H9 (cell line): ENCODE measurements at regions not wholly inside any gene's neighbourhood (a gene's known extent, or its start where the extent isn't known, plus 50 kb on each side); places are given as distances from the start of the nearest gene placed in this dataset.

ENCODE experiments used
- DNase-seq: peaks from one replicate; pipeline ENCODE4 v3.0.0-alpha.2; 2017
- H2AFZ ChIP-seq: one replicate; pipeline ENCODE4 v1.6.1; 2013; ENCODE audit warnings: mild to moderate bottlenecking, low read length, control low read depth, moderate library complexity
- H2AK5ac ChIP-seq: 2 replicates; pipeline ENCODE4 v1.6.1; 2013; ENCODE audit warnings: low read length, control low read depth, mixed read lengths; ENCODE audit not compliant: insufficient read length
- H2BK120ac ChIP-seq: one replicate; pipeline ENCODE4 v1.6.1; 2013; ENCODE audit warnings: low read depth, mild to moderate bottlenecking, low read length, control low read depth, inconsistent platforms; ENCODE audit not compliant: poor library complexity, severe bottlenecking
- H2BK12ac ChIP-seq: 2 replicates; pipeline ENCODE4 v1.6.1; 2013; ENCODE audit warnings: low read length, control low read depth, mixed read lengths, low read depth; ENCODE audit not compliant: insufficient read length
- H2BK15ac ChIP-seq: 2 replicates; pipeline ENCODE4 v1.6.1; 2013; ENCODE audit warnings: low read depth, low read length, control low read depth
- H2BK20ac ChIP-seq: one replicate; pipeline ENCODE4 v1.6.1; 2013; ENCODE audit warnings: low read depth, mild to moderate bottlenecking, low read length, control low read depth, inconsistent platforms; ENCODE audit not compliant: poor library complexity, severe bottlenecking
- H2BK5ac ChIP-seq: 2 replicates; pipeline ENCODE4 v1.6.1; 2013; ENCODE audit warnings: low read length, control low read depth, mixed read lengths; ENCODE audit not compliant: insufficient read length
- H3K14ac ChIP-seq: 2 replicates; pipeline ENCODE4 v1.6.1; 2013; ENCODE audit warnings: low read length, control low read depth; ENCODE audit not compliant: insufficient read depth
- H3K18ac ChIP-seq: 2 replicates; pipeline ENCODE4 v1.6.1; 2013; ENCODE audit warnings: low read depth, mild to moderate bottlenecking, mixed read lengths, low read length, control low read depth; ENCODE audit not compliant: insufficient read length
- H3K23ac ChIP-seq: 2 replicates; pipeline ENCODE4 v1.6.1; 2013; ENCODE audit warnings: low read length, control low read depth, mixed read lengths, low read depth; ENCODE audit not compliant: insufficient read length
- H3K23me2 ChIP-seq: 2 replicates; pipeline ENCODE4 v1.6.1; 2013; ENCODE audit warnings: low read depth, mild to moderate bottlenecking, mixed read lengths, low read length, control low read depth; ENCODE audit not compliant: insufficient read length, poor library complexity, severe bottlenecking
- H3K27ac ChIP-seq: 2 replicates; pipeline ENCODE4 v1.5.1; 2013; ENCODE audit warnings: low read length, control low read depth, mixed read lengths, low read depth; ENCODE audit not compliant: insufficient read length
- H3K27me3 ChIP-seq: 2 replicates; pipeline ENCODE4 v1.6.1; 2013; ENCODE audit warnings: low read length, control low read depth, inconsistent platforms; ENCODE audit not compliant: insufficient read depth
- H3K4ac ChIP-seq: 2 replicates; pipeline ENCODE4 v1.6.1; 2013; ENCODE audit warnings: low read depth, mild to moderate bottlenecking, control low read depth, inconsistent platforms, low read length, moderate library complexity
- H3K4me1 ChIP-seq: 2 replicates; pipeline ENCODE4 v1.6.1; 2013; ENCODE audit warnings: low read length, control low read depth, inconsistent platforms; ENCODE audit not compliant: insufficient read depth
- H3K4me2 ChIP-seq: 2 replicates; pipeline ENCODE4 v1.6.1; 2013; ENCODE audit warnings: low read length, control low read depth, mixed read lengths; ENCODE audit not compliant: insufficient read length, insufficient read depth
- H3K56ac ChIP-seq: 2 replicates; pipeline ENCODE4 v1.6.1; 2013; ENCODE audit warnings: low read depth, mild to moderate bottlenecking, mixed read lengths, low read length, control low read depth; ENCODE audit not compliant: insufficient read length
- H3K79me1 ChIP-seq: 2 replicates; pipeline ENCODE4 v1.6.1; 2013; ENCODE audit warnings: low read depth, mild to moderate bottlenecking, moderate library complexity, low read length, control low read depth, inconsistent platforms; ENCODE audit not compliant: insufficient read depth, poor library complexity, severe bottlenecking
- H3K79me2 ChIP-seq: 2 replicates; pipeline ENCODE4 v1.6.1; 2013; ENCODE audit warnings: low read length, control low read depth, inconsistent platforms; ENCODE audit not compliant: insufficient read depth
- H3K9ac ChIP-seq: 2 replicates; pipeline ENCODE4 v1.6.1; 2013; ENCODE audit warnings: low read length, control low read depth, mixed read lengths; ENCODE audit not compliant: insufficient read length; ENCODE audit errors: extremely low read depth
- H3K9me3 ChIP-seq: one replicate; pipeline ENCODE4 v1.6.1; 2013; ENCODE audit warnings: low read depth, low read length, inconsistent platforms; ENCODE audit not compliant: control insufficient read depth
- H3T11ph ChIP-seq: one replicate; pipeline ENCODE4 v1.6.1; 2013; ENCODE audit warnings: mild to moderate bottlenecking, low read length, control low read depth, inconsistent platforms
- H4K20me1 ChIP-seq: one replicate; pipeline ENCODE4 v1.6.1; 2013; ENCODE audit not compliant: control insufficient read depth, insufficient read length, insufficient read depth
- H4K5ac ChIP-seq: 2 replicates; pipeline ENCODE4 v1.6.1; 2013; ENCODE audit warnings: low read depth, mild to moderate bottlenecking, mixed read lengths, low read length, control low read depth; ENCODE audit not compliant: insufficient read length
- H4K8ac ChIP-seq: replicated peaks from 2 replicates; pipeline ENCODE4 v1.6.1; 2013; ENCODE audit warnings: low read length, control low read depth, mixed read lengths, low read depth; ENCODE audit not compliant: insufficient read length
- H4K91ac ChIP-seq: 2 replicates; pipeline ENCODE4 v1.6.1; 2013; ENCODE audit warnings: low read depth, mild to moderate bottlenecking, moderate library complexity, mixed read lengths, low read length, control low read depth; ENCODE audit not compliant: insufficient read length
- H3K27ac Mint-ChIP-seq, 3 experiments: 2 replicates in 2 of 3; 3 replicates in 1 of 3; pipeline ENCODE4 v1.8.0; 2020 to 2021; ENCODE audit warnings: mixed read lengths in 3 of 3, mild to moderate bottlenecking in 1 of 3, moderate library complexity in 1 of 3
- H3K27me3 Mint-ChIP-seq: 2 replicates; pipeline ENCODE4 v1.8.0; 2021; ENCODE audit warnings: low read depth, mild to moderate bottlenecking, moderate library complexity, mixed read lengths
- H3K36me3 Mint-ChIP-seq, 3 experiments: 2 replicates in 2 of 3; 3 replicates in 1 of 3; pipeline ENCODE4 v1.8.0; 2020 to 2021; ENCODE audit warnings: low read depth in 3 of 3, mixed read lengths in 3 of 3; ENCODE audit not compliant: insufficient read depth in 1 of 3
- H3K4me1 Mint-ChIP-seq, 2 experiments: 2 replicates each; pipeline ENCODE4 v1.8.0; 2020; ENCODE audit warnings: mixed read lengths in 2 of 2
- H3K4me3 Mint-ChIP-seq, 2 experiments: 2 replicates in 1 of 2; 3 replicates in 1 of 2; pipeline ENCODE4 v1.8.0; 2020 to 2021; ENCODE audit warnings: mild to moderate bottlenecking in 2 of 2, mixed read lengths in 2 of 2, moderate library complexity in 1 of 2
- H3K9me3 Mint-ChIP-seq, 2 experiments: 2 replicates in 1 of 2; 3 replicates in 1 of 2; pipeline ENCODE4 v1.8.0; 2020; ENCODE audit warnings: mild to moderate bottlenecking in 2 of 2, mixed read lengths in 2 of 2, moderate library complexity in 1 of 2
- CTCF ChIP-seq: fragments of 200-600 bp; sonication (generic); conservative IDR thresholded peaks from 3 replicates; pipeline ENCODE4 v1.8.0; 2021; ENCODE audit warnings: antibody characterized with exemption, mild to moderate bottlenecking
- WGBS: extraction: QIAGEN DNeasy Blood & Tissue Kit; methylation state at CpG from one replicate; pipeline ENCODE4 v1.1.7; 2013; ENCODE audit warnings: missing lambda C conversion rate, low lambda C conversion rate, mixed read lengths; ENCODE audit not compliant: insufficient read length; ENCODE audit errors: extremely low coverage; 5-methylcytosine and 5-hydroxymethylcytosine counted together

DNA sequence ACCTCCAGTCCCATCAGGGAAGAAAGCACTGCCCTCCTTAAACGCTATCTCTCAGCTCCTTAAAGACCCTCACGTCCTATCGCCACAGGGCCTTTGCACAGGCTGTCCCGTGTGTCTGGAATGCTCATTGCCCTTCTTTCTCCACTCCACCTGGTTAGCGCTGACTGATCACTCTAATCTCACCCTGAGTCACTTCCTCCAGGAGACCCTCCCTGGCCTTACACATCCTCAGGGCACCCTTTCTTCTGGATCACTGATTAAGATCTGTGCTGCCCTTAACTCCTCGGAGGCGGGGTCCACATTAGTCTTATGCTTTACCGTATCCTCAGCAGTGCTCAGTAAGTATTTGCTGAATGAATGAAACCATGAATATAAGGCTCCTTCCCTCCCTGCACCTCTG, 94.7 kb downstream of the SYNE3 start:
- Mint-ChIP-seq H3K4me3 (no peak overlapping the region), H3K4me1 (peaks cover 2 to 5% of the 10 kb centered on the region in 2 experiments; a peak in 2 of 4 replicates), H3K36me3 (no peaks in the 10 kb centered on the region), H3K27me3 (peaks cover 20% of the 10 kb centered on the region), H3K9me3 (peaks cover 5 to 8% of the 10 kb centered on the region in 2 experiments), H3K27ac (no peak overlapping the region)
- whole genome bisulfite sequencing: no CpG with 5 or more reads among the region's 8 CpGs
- H3K79me2 ChIP-seq: no peaks in the 10 kb centered on the region
- no peak overlapping the region for H2BK5ac ChIP-seq
- no peak overlapping the region for H3K4ac ChIP-seq
- DNase-seq: no peak
- no peak overlapping the region for H3K18ac ChIP-seq
- H2BK15ac ChIP-seq: no peak overlapping the region
- no peak overlapping the region for H2BK12ac ChIP-seq
- H2AFZ ChIP-seq: no peak overlapping the region
- no peak overlapping the region for H4K8ac ChIP-seq
- no peak overlapping the region for H3T11ph ChIP-seq
- H4K91ac ChIP-seq: no peak overlapping the region
- no peak overlapping the region for H3K4me2 ChIP-seq
- H3K23ac ChIP-seq: no peak overlapping the region
- no peak overlapping the region for H3K56ac ChIP-seq
- no peak overlapping the region for H2BK20ac ChIP-seq
- no peaks in the 10 kb centered on the region for H4K20me1 ChIP-seq
- no peak overlapping the region for H2AK5ac ChIP-seq
- no peaks in the 10 kb centered on the region for H3K79me1 ChIP-seq
- H3K4me1 ChIP-seq: no peaks in the 10 kb centered on the region
- no peak overlapping the region for H3K9ac ChIP-seq
- H3K9me3 ChIP-seq: no peaks in the 10 kb centered on the region
- no peak overlapping the region for H4K5ac ChIP-seq
- no peak overlapping the region for H3K27ac ChIP-seq
- H3K14ac ChIP-seq: no peak overlapping the region
- TF ChIP-seq CTCF: no peak
- no peak overlapping the region for H2BK120ac ChIP-seq
- no peaks in the 10 kb centered on the region for H3K27me3 ChIP-seq
- H3K23me2 ChIP-seq: no peaks in the 10 kb centered on the region
